HG02798 (cell line): ENCODE measurements at regions not wholly inside any gene's neighbourhood (a gene's known extent, or its start where the extent isn't known, plus 50 kb on each side); places are given as distances from the start of the nearest gene placed in this dataset.

Experiments used
- ATAC-seq: cut with Tn5 transposase; IDR thresholded peaks from one replicate; pipeline ENCODE4 v1.9.1; 2021; ENCODE audit warnings: mild to moderate bottlenecking; ENCODE audit not compliant: unreplicated experiment, poor library complexity

DNA sequence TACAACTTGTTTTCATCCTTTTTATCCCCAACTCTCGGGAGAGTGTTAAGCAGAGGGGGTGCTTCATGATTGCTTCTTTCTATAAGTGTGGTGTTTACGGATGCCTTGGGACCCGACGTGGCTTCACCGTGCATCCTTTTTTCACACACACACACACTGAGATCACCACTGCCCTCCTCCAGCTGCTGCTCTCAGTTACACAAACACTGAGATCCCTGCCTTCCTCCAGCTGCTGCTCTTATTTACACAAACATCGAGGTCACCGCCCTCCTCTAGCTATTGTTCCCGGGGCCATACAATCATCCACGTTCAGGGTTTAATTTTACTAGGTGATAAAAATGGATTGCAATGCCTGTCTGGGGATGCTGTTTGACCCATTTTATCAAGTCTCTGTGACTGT, 155.4 kb upstream of the FAM9B start:
- no peak for ATAC-seq

DNA sequence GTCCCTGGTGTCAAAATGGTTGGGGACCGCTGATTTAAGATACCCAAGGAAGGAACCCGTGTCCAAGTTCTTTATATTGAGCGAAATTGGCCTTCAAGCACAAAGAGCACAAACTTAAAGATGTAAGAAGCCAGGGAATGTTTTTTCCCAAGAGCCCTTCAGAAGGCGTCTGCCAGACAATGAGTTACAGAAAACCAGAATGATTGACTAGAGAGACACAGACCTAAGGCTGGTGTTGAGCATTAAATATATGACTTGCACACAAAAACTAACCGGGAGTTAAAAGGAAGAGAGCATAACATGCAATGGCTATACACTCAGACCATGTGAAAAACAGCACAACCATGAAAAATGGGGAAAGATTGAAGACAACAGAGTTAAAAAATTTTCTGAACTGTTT, 157.5 kb upstream of the FAM9B start:
- ATAC-seq: no peak

DNA sequence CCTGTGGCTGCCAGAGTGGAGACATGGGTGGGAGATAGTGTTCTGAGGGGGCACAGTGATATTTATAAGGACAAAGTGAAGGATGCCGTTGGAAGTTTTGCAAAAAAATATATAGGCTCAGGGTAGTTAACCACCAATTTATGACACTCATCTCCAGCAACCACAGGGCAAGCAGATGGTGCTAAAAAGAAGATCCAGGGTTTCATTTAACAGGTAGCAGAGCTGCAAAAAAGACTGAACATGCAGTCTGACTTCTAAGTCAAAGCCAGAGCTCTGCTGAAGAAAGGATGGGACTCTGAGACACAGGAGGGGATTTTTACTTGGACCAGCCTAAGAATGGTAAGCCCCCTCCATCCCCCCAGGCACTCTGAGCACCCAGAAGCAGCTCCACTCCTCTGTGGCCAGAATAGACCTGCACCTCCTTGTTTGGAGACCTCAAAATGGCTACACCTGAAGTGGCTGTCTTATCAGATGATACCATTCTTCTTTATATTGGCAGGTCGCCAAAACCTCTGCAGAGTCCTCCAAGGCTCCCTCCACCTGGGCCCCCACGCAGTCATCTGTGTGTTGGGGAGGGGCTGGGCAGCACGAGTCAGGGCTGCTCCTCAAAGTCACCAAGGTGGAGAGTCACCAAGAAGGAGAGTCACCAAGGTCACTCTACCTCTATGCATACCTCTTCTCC, 161.4 kb upstream of the FAM9B start:
- no peak for ATAC-seq

DNA sequence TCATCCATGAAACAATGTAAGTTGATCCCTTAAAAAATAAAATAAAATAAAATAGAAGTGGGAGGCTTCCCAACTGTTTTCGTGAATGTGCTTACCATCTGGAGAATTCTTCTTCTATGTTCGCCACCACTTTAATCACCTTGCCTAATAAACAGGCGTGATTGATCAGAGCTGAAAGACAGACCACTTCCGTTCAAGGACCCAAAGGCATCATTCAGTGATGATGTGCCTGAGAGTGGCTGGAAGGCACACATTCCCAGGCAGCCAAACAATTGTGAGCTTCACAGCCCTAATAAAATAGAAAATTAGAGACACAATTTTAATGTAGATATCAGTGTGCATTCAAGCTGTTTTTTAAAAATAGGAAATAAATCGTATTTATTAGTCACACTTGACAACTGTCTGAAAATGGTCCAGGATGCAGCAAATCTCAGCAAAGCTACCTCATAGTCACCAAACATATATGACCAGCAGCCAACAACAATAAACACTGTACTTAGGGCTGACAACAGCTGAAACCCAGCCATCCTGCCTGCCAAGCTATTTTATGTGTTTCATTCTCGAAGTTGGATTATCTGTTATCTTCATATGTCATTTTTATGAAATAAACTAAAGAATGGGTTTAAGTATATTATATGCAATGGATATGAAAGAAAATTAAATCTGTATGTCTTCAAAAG, 163.2 kb upstream of the FAM9B start:
- ATAC-seq: no peak

DNA sequence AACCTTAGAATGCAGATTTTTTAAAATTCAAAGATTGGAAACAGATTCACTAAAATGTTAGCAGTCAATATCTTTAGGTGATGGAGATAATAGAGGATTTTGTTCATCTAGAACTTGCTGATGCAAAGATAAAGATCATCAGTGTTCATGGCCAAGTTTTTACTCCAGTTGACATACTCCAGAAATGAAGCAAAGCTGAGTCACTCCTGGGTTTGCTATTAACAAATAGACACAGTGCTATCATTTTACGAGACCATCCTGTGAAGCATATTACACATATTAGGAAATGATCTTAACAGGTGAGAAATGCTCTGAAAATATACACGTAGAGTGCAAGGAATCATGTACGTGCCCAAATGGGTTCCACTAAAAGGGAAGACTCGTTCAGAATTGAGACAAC, 170.6 kb upstream of the FAM9B start:
- no peak for ATAC-seq

DNA sequence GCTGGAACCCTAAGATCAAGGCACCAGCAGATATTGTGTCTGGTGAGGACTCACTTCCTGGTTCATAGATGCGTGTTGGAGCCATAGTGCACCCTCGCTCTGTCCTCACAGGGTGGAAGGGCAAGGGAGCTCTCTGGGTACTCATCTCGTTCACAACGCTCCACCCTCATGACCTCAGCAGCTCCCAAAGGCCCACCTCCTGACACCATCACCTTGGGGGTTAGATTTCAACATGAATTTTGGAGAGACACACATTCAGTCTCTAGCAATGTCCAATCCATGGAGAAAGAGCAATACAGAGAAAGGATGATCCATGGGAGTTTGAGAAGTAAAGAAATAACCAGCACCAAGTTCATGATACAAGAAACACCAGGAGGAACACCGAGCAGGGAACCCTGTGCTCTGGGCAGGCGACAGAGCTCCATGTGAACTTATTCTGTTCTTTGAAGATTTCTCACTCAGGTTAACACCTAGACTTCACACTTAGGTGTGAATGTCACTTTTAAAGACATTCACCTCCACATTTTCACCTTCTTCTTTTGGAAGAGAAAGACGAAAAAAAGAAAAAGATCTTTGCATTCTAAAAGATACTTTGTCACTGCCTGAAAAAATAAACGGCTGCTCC, 171.8 kb upstream of the FAM9B start:
- no peak for ATAC-seq

DNA sequence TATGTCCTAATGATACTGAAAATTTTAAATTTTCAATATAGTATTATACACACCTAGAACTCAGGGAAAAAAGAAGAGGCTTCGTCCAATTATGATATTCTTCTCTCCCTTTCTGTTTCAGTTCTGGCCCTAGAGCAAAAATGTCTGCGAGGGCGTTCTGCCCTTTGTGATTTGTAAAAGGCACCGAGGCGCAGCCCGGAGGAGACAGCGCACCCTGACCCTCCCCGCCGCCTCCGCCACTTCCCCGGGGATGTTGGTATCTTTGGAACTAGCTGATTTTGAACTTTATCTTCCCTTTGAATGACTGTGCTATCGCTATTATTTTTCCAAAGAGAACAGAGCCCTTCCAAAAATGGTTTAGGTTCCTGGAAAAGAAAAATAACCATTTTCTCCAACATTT, 173.2 kb upstream of the FAM9B start:
- ATAC-seq: no peak

DNA sequence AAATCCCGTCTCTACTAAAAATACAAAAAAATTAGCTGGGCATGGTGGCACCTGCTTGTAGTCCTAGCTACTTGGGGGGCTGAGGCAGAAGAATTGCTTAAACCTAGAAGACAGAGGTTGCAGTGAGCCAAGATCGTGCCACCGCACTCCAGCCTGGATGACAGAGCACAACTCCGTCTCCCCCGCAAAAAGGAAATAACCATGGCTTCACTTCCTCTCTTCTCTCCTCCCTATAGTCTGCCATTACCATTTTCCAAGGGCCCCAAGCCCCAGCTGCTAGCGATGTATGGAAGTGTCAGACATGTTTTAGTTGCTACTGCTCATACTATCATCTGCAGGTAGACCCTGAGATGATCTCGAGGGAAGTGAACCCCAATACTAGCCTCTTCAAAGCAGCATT, 177.3 kb upstream of the FAM9B start:
- ATAC-seq: no peak

DNA sequence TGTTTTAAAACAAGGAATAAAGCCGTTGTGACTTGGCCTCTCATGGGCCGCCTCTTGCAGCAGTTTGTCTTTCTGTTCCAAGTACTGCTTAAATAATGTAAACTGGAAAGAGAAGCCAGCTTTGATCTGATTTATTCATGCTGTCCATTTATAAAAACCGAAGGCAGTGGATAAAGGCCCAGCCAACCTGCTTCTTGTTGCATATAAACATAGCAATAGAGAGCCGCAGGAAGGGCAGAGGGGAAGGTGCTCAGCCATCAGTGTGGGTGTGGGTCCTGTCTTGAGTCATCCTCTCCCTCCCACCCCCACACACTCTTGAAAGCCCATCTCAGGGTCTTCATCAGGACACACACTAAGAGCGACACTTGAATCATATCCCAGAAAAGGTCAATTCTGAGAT, 187.9 kb upstream of the FAM9B start:
- no peak for ATAC-seq

DNA sequence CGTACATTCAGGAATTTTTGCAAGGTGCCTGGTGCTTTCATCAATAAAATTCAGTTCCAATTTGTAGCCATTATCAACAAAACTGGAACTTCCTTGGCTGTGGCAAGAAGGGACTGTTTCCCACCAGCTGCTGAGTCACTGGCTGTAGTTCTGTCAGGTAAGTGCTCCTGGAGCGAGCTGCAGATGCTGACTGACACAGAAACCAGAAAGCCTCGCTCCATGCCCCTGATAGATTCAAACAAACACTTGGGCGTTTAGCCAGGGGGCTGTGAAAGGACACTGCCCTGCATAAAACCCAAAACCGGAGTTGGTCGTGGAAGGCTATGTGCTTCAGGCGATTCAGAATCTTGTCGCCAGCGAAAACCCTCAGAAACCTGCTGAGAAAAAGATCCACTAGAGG, 188.4 kb upstream of the FAM9B start:
- no peak for ATAC-seq

DNA sequence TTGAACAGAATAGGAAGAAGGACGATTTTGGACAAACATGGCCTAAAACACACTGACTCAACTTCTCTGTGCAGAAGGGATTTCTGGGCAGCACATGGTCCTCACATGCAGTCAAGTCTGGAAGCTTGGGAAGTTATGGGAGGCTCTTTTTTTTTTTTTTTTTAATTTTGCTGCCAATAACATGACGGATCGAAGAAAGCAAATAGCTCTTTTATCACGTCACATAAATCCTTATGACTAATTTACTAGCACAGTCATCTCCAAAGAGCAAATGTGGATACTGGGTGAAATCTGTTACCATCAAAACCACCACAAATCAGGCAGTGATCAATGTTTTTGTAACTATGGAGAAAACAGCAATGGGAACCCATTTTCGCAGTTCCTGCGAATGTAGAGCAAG, 193.3 kb upstream of the FAM9B start:
- ATAC-seq: no peak

DNA sequence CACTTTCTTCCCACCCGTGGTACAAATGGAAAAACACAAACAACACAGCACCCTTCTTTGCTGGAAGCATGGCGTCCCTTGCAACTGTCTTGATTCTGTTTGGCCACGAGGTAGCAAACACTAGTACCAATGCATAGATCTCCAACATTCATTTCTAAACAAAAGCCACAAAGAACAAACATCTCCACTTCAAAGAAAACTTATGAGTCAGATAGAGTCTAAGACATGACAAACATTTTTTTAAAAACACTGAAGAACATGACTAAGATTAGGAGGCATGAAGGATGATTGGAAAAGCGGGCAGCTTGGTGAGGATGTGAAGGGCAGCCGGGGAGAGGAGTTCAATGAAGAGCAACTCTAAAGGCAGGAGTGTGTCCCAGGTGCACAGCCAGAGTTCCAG, 197.6 kb upstream of the FAM9B start:
- no peak for ATAC-seq

DNA sequence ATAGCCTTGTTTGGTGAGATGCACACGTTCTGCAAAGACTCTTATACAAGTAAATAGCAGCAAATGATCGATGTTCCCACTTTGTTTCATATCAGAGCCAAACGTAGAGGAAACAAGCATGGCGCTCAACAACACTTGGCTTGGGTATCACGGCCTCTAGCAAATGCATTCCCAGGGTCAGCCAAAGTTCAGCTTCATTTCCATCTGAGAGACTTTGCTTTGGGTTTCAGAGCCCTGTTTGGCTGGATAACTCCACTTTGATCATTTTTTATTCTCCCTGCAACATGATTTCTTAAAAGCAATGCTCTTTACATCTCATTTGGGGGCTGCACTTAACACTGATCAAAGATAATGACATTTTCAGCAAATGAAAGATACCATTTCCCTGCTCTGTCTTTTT, 199.2 kb upstream of the FAM9B start:
- no peak for ATAC-seq

DNA sequence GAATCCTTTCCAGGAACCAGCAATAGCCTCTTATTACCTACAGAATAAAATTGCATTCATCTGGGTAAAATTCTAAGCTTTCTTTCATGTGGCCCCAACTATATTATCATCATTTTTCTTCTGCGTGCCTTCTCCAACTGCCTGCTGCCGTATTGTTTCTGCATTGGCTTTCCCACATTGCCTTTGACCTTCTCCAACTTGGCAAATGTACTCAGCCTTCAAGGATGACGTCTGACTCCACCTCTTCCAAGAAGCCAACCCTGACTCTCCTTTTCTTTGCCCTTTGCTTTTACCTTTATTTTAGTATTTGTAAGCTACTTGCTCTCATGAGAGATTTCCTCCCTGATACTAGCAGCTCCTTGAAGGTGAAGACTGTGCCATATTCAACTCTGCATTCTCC, 200.4 kb upstream of the FAM9B start:
- no peak for ATAC-seq

DNA sequence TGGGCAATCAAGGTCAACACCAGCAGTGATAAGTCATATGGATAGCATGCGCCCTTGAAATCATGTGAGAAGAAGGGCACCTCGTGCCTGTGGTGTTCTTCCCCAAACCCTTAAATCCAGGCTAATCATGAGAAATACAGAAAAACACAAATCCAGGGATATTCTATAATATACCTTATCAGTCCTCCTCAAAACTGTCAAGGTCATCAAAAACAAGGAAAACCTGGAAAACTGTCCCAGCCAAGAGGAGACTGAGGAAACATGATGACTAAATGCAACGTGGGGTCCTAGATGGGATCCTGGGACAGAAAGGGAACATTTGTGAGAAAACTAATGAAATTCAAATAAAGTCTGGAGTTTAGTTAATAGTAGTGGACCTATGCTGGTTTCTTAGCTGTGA, 201.8 kb upstream of the FAM9B start:
- ATAC-seq: no peak

DNA sequence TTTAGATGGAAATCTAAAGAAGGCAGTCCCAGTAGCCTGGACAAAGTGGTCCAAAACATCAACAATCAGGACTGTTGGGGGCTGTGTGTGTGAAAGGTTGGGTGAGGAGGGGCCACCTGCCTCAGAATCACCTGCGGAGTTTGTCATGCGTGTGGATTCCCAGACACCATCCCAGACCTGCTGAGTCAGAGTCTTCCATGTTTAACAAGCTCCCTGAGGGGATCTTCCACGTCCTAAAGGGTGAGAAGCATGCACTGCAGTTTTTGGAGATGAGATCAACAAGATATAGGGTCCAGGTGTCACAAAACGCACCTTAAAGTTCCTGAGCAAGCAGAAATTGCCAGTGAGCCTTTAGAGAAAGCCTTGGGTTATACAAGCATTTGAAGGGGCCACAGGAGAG, 207.0 kb upstream of the FAM9B start:
- ATAC-seq: no peak

DNA sequence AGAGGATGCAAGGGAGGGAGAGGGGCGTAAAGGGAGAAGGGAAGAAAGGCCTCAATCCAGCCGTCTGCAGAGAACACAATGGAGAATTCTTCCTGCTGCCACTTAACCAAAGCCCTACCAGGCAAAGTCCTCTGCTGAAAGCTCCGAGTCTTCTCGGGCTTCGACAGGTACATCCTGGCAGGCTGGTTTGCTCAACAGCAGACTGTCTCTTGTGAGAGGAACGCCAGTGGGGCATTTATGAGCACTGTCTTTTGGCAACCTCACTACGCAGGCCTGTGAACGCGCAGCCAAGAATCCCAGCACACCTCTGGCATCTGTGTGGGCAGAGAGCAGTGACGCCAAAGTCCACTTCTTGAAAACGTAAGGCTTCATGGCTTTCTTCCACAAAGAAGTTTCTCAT, 207.5 kb upstream of the FAM9B start:
- no peak for ATAC-seq

DNA sequence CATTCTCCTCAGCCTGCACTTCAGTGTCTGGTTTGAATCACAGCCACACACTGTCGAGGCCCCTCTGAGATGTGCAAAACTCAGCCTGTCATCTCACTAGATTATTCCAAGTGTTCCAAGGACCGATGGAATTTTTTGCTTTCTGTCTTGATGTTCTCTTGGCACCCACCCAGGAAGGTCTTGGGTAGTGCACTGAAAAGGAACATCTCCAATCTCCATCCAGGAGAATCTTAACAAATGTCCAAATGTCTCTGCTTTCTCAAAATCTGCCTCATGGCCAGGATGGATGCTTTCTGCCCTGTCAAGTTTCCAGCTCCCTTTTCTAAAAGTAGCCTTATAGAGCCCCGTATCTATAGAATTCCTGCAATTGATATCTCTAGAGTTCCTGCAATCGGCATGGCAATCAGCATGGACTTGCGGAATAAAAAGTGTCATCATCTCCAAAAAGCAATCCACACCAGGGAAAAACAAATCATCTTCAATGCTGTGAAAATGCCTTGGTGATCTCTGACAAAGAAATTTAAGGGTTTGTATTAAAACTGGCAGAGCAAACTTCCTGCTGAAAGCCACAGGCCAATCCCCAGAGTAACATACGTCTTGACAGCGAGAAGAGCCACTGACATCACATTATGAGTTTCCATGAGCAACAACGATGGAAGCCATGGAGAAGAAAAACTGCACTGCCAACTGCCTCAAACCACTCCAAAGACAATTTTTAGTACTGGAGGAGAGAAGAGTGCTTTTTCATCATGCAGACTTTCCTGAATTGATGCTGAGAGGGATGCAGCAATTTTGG, 215.3 kb upstream of the FAM9B start:
- no peak for ATAC-seq

DNA sequence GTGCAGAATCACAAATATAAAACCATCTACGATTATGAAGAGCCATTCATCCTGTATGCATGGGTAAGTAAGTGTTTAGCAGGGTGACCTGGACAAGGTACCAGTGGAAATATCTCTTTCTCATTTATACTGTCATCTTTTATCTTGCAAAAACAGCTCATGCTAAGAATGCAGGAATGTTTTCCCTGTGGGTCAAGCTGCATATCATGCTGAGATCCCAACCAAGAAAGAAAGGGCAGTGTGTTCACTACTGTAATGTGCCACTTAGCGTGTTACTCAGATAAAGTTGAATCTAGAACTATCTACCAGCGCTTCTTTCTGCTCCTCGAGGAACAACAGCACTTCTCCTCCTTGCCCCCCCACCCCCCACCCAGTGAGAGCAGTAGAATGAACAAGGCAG, 212.7 kb upstream of the TBL1X start:
- ATAC-seq: no peak

DNA sequence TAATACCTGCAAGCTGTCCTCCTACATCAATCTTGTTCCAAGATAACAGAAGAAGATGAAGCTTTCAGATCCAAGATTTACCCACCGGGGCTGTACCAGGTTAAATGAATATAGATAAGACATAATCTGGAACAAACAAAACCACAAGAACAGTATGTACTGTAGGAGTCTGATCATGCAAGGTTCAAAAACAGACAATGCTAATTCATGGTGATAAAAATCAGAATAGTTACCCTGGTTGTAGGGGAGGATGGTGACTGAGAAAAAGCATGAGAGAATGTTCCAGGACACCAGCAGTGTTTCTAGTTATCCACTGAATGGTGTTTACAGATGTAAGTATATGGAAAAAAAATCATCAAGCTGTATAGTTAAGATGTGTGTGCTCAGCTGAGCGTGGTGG, 211.6 kb upstream of the TBL1X start:
- no peak for ATAC-seq

DNA sequence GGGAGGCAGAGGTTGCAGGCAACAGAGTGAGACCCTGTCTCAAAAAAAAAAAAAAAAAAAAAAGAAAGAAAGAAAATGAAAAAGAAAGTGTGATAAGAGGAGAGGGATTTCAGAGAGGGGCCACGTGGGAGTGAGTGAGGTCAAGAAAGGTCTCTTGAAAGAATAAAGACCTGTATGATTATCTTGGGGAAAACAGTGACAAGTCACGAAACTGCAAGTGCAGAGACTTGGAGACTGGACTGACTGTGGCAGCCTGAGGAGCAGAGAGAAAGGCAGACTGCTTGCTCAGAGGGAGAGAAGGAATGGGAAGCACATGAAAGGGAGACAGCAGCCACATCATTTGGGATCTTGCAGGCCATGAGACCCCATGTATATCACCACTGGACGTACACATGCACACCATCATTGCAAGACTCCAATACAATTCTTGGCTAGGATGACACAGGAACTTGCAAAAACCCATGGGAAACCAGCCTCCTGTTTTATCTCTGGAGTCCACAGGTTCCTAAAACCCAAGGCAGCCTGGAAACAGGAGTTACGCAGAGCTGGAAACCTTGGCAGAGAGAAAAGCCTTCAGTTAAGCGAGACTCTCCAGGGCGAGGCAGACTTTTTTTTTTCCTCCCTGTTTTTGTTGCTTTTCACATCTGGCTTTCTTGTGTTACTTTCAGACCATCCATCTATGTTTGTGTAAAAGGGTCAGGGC, 207.0 kb upstream of the TBL1X start:
- no peak for ATAC-seq
